ENCODE measurements at regions not wholly inside any gene's neighbourhood (a gene's known extent, or its start where the extent isn't known, plus 50 kb on each side); places are given as distances from the start of the nearest gene placed in this dataset.

- TF ChIP-seq, protein P1, sequence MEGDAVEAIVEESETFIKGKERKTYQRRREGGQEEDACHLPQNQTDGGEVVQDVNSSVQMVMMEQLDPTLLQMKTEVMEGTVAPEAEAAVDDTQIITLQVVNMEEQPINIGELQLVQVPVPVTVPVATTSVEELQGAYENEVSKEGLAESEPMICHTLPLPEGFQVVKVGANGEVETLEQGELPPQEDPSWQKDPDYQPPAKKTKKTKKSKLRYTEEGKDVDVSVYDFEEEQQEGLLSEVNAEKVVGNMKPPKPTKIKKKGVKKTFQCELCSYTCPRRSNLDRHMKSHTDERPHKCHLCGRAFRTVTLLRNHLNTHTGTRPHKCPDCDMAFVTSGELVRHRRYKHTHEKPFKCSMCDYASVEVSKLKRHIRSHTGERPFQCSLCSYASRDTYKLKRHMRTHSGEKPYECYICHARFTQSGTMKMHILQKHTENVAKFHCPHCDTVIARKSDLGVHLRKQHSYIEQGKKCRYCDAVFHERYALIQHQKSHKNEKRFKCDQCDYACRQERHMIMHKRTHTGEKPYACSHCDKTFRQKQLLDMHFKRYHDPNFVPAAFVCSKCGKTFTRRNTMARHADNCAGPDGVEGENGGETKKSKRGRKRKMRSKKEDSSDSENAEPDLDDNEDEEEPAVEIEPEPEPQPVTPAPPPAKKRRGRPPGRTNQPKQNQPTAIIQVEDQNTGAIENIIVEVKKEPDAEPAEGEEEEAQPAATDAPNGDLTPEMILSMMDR (IDR thresholded peaks at IDR 0.05), result no peak
- TF ChIP-seq POLR2A (IDR thresholded peaks at IDR 0.05), result no peak
Measured at GRCh38 chr3:194262925-194263305, 88.2 kb downstream of the CPN2 start.
